ENCODE measurements at regions not wholly inside any gene's neighbourhood (a gene's known extent, or its start where the extent isn't known, plus 50 kb on each side); places are given as distances from the start of the nearest gene placed in this dataset.
"Not testable (repeated sequence)": the region's sequence is repeated elsewhere in the genome, so short reads cannot be mapped to it uniquely, and the experiment has no call there.

- no peak for DNase-seq
Measured at GRCh38 chr1:157367870-157368269, 184.4 kb downstream of the FCRL5 start.

- DNase-seq = no peak
Measured at GRCh38 chr1:157367091-157367739, 185.1 kb downstream of the FCRL5 start.

- no peak for DNase-seq
Measured at GRCh38 chr1:157364612-157365011, 187.7 kb downstream of the FCRL5 start.

- DNase-seq = peak; percentile 77
Measured at GRCh38 chr1:157363660-157364140, 188.6 kb downstream of the FCRL5 start.

- no peak for DNase-seq
Measured at GRCh38 chr1:157360023-157360390, 192.3 kb downstream of the FCRL5 start.

- no peak for DNase-seq
Measured at GRCh38 chr1:157359314-157360022, 192.8 kb downstream of the FCRL5 start.

GRCh38 chr1:157357111-157357510, 195.2 kb downstream of the FCRL5 start:
- no peak for DNase-seq

GRCh38 chr1:157356601-157357000, 195.7 kb downstream of the FCRL5 start:
- DNase-seq = no peak

GRCh38 chr1:157353546-157353945, 198.8 kb downstream of the FCRL5 start:
- no peak for DNase-seq

GRCh38 chr1:157352817-157353408, 199.4 kb downstream of the FCRL5 start:
- no peak for DNase-seq

GRCh38 chr1:157352216-157352615, 200.1 kb downstream of the FCRL5 start:
- DNase-seq = no peak

GRCh38 chr1:157351800-157352199, 200.5 kb downstream of the FCRL5 start:
- DNase-seq = not testable (repeated sequence)

GRCh38 chr1:157348538-157349480, 203.5 kb downstream of the FCRL5 start:
- DNase-seq = no peak

- no peak for DNase-seq
Measured at GRCh38 chr1:157347506-157347905, 204.8 kb downstream of the FCRL5 start.

- DNase-seq = not testable (repeated sequence)
Measured at GRCh38 chr1:157337785-157338184, 199.6 kb upstream of the ETV3 start.

- no peak for DNase-seq
Measured at GRCh38 chr1:157335056-157335455, 196.9 kb upstream of the ETV3 start.

GRCh38 chr1:157334041-157334440, 195.8 kb upstream of the ETV3 start:
- no peak for DNase-seq

GRCh38 chr1:157330177-157330576, 192.0 kb upstream of the ETV3 start:
- DNase-seq = not testable (repeated sequence)

- DNase-seq = not testable (repeated sequence)
Measured at GRCh38 chr1:157328120-157328519, 189.9 kb upstream of the ETV3 start.

- DNase-seq = no peak
Measured at GRCh38 chr1:157326173-157326859, 188.1 kb upstream of the ETV3 start.

GRCh38 chr1:157325220-157325619, 187.0 kb upstream of the ETV3 start:
- no peak for DNase-seq

GRCh38 chr1:157321972-157322371, 183.8 kb upstream of the ETV3 start:
- not testable (repeated sequence) for DNase-seq

Measured in tongue (tissue), 1 donor.